GM12875 (cell line): ENCODE measurements at regions not wholly inside any gene's neighbourhood (a gene's known extent, or its start where the extent isn't known, plus 50 kb on each side); places are given as distances from the start of the nearest gene placed in this dataset.

Experiments used
- H3K4me3 ChIP-seq: one replicate; pipeline ENCODE4 v1.5.1; 2011; ENCODE audit warnings: low read depth, low read length, control low read depth
- TF ChIP-seq, protein P1 (sequence below): IDR thresholded peaks from 2 replicates; pipeline ENCODE4 v1.5.1; 2011; ENCODE audit warnings: low read depth, mild to moderate bottlenecking, control low read depth, inconsistent platforms, low read length, moderate library complexity, borderline replicate concordance; ENCODE audit not compliant: insufficient read depth

GRCh38 chr5:61683148-61683547, 351.1 kb downstream of the ZSWIM6 start:
- no peak overlapping the region for H3K4me3 ChIP-seq
- TF ChIP-seq, protein P1, sequence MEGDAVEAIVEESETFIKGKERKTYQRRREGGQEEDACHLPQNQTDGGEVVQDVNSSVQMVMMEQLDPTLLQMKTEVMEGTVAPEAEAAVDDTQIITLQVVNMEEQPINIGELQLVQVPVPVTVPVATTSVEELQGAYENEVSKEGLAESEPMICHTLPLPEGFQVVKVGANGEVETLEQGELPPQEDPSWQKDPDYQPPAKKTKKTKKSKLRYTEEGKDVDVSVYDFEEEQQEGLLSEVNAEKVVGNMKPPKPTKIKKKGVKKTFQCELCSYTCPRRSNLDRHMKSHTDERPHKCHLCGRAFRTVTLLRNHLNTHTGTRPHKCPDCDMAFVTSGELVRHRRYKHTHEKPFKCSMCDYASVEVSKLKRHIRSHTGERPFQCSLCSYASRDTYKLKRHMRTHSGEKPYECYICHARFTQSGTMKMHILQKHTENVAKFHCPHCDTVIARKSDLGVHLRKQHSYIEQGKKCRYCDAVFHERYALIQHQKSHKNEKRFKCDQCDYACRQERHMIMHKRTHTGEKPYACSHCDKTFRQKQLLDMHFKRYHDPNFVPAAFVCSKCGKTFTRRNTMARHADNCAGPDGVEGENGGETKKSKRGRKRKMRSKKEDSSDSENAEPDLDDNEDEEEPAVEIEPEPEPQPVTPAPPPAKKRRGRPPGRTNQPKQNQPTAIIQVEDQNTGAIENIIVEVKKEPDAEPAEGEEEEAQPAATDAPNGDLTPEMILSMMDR: no peak

GRCh38 chr5:61683926-61684325, 351.9 kb downstream of the ZSWIM6 start:
- H3K4me3 ChIP-seq: no peak overlapping the region
- TF ChIP-seq, protein P1: no peak

GRCh38 chr5:61686491-61687257, 354.6 kb downstream of the ZSWIM6 start:
- no peak overlapping the region for H3K4me3 ChIP-seq
- TF ChIP-seq, protein P1: no peak

GRCh38 chr5:61687371-61687770, 355.3 kb downstream of the ZSWIM6 start:
- TF ChIP-seq, protein P1: no peak
- H3K4me3 ChIP-seq: no peak overlapping the region

DNA sequence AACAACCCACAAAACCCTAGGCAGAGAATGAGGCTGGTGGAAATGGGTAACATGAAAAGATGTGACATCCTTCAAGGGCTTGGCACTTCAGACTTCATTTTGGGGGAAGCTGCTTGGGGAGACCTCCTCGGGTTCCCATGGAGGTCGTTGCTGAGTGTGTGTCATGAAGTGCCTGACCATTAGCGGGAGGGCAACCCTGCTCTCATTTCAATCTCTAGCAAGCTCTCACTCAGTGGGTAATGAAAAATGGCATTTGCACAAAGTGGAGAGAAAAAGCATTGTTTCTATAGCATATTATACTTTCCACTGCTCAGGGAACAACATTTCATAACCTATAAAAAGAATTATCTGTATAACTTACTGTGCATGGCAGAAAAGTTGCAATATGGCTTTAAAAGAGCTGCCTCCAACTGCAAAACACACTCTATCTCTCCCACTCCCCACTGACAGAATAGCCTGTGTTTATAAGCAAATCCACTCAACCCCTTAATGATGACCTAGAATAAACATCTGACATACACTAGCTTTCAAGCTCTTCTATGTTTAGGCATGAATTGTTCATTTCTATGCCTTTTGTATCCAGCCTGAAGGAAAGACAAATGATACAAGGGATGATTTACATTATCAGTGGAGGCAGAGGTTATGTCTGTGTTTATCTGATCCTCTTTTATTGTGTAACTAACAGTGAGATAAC, 357.2 kb downstream of the ZSWIM6 start:
- no peak overlapping the region for H3K4me3 ChIP-seq
- TF ChIP-seq, protein P1: no peak

DNA sequence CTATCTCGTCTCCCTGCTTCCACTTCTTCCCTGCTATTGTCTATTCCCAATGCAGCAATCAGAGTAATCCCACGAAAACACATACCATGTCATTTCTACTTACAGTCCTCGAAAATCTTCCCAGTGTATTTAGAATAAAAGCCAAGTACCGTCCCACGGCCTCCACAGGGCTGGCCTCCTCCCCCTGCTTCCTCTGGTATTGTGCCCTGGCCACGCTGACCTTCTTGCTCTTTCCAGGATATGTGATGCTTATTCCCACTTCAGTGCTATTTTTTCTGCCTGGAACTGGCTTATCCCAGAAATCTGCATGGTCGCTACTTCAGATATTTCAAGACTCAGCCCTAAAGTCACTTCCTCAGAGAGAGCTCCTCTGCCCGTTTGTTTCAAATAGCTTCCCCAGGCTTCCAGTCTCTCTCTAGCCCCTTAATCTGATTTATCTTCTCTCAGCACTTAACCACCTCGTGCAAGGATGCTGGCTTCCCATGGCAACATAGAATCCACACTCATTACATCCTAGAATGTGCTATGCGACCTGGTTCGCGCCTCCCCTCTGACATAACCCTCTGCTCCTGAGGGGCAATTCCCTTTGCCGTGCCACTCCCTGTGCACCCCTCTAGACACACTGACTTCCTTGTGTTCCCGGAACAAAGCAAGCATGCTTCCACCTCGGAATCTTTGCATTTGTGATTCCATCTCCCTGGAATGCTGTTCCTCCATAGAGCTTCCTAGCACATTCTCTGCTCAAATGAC, 365.9 kb downstream of the ZSWIM6 start:
- TF ChIP-seq, protein P1: no peak
- no peak overlapping the region for H3K4me3 ChIP-seq
